Neuronal stem cell (in vitro differentiated cells): ENCODE measurements at regions not wholly inside any gene's neighbourhood (a gene's known extent, or its start where the extent isn't known, plus 50 kb on each side); places are given as distances from the start of the nearest gene placed in this dataset.

Experiments
- DNase-seq: peaks from one replicate; pipeline ENCODE4 v3.0.0-alpha.2; 2013; ENCODE audit warnings: low spot score
- H2AFZ ChIP-seq: one replicate; pipeline ENCODE4 v1.6.1; 2013; ENCODE audit warnings: mild to moderate bottlenecking, low read length, inconsistent platforms
- H2AK5ac ChIP-seq: 2 replicates; pipeline ENCODE4 v1.6.1; 2013; ENCODE audit warnings: low read depth, mild to moderate bottlenecking, inconsistent platforms, low read length, moderate library complexity, mixed read lengths
- H2BK120ac ChIP-seq: 2 replicates; pipeline ENCODE4 v1.6.1; 2013; ENCODE audit warnings: low read depth, mild to moderate bottlenecking, inconsistent platforms, low read length, moderate library complexity, mixed read lengths
- H2BK12ac ChIP-seq: one replicate; pipeline ENCODE4 v1.6.1; 2013; ENCODE audit warnings: low read length, inconsistent platforms
- H2BK15ac ChIP-seq: 2 replicates; pipeline ENCODE4 v1.6.1; 2013; ENCODE audit warnings: mild to moderate bottlenecking, low read length, inconsistent platforms, mixed read lengths
- H2BK5ac ChIP-seq: one replicate; pipeline ENCODE4 v1.6.1; 2013; ENCODE audit warnings: inconsistent platforms, mild to moderate bottlenecking, low read length, moderate library complexity
- H3K14ac ChIP-seq: one replicate; pipeline ENCODE4 v1.6.1; 2013; ENCODE audit warnings: low read length, inconsistent platforms
- H3K18ac ChIP-seq: 2 replicates; pipeline ENCODE4 v1.6.1; 2013; ENCODE audit warnings: low read length, inconsistent platforms
- H3K23ac ChIP-seq: 2 replicates; pipeline ENCODE4 v1.6.1; 2013; ENCODE audit warnings: low read depth, mild to moderate bottlenecking, mixed read lengths, low read length, inconsistent platforms; ENCODE audit not compliant: poor library complexity
- H3K27ac ChIP-seq: replicated peaks from 3 replicates; pipeline ENCODE4 v1.5.1; 2013; ENCODE audit warnings: low read length, inconsistent platforms
- H3K27me3 ChIP-seq, 3 experiments: 2 replicates each; pipeline ENCODE4 v1.6.1; 2013; ENCODE audit warnings: low read length in 3 of 3, mild to moderate bottlenecking in 2 of 3, inconsistent platforms in 1 of 3, low read depth in 1 of 3, mixed read lengths in 1 of 3, moderate library complexity in 1 of 3; ENCODE audit not compliant: control insufficient read depth in 3 of 3, insufficient read depth in 3 of 3
- H3K36me3 ChIP-seq, 2 donors: replicated peaks in 1 of 2; 2 replicates each; pipeline ENCODE4 v1.6.1; 2013; ENCODE audit warnings: low read length in 2 of 2; ENCODE audit not compliant: control insufficient read depth in 2 of 2, insufficient read depth in 2 of 2
- H3K4ac ChIP-seq: 2 replicates; pipeline ENCODE4 v1.6.1; 2013; ENCODE audit warnings: inconsistent platforms, mild to moderate bottlenecking, low read length, moderate library complexity
- H3K4me1 ChIP-seq, 2 donors: 1 replicate in 1 of 2; 2 replicates in 1 of 2; pipeline ENCODE4 v1.6.1; 2013; ENCODE audit warnings: low read length in 2 of 2, low read depth in 1 of 2; ENCODE audit not compliant: control insufficient read depth in 2 of 2, insufficient read depth in 1 of 2
- H3K4me2 ChIP-seq: one replicate; pipeline ENCODE4 v1.6.1; 2013; ENCODE audit warnings: mild to moderate bottlenecking, low read length, inconsistent platforms; ENCODE audit not compliant: insufficient read depth, poor library complexity, severe bottlenecking
- H3K4me3 ChIP-seq, 2 donors: 2 replicates each; pipeline ENCODE4 v1.5.1; 2013; ENCODE audit warnings: low read length in 2 of 2, mild to moderate bottlenecking in 2 of 2, inconsistent platforms in 1 of 2, moderate library complexity in 1 of 2
- H3K79me1 ChIP-seq: one replicate; pipeline ENCODE4 v1.6.1; 2013; ENCODE audit warnings: low read depth, mild to moderate bottlenecking, inconsistent platforms, low read length, moderate library complexity
- H3K9ac ChIP-seq: one replicate; pipeline ENCODE4 v1.6.1; 2013; ENCODE audit warnings: mild to moderate bottlenecking, low read depth, low read length, inconsistent platforms; ENCODE audit not compliant: poor library complexity
- H3K9me3 ChIP-seq, 2 donors: replicated peaks in 1 of 2; 2 replicates each; pipeline versions ENCODE3 to v1.6.1; 2013; ENCODE audit warnings: low read length in 2 of 2, mild to moderate bottlenecking in 2 of 2, inconsistent platforms in 1 of 2, low read depth in 1 of 2, mixed read lengths in 1 of 2, moderate library complexity in 1 of 2; ENCODE audit not compliant: control insufficient read depth in 2 of 2, insufficient read depth in 1 of 2
- H4K8ac ChIP-seq: one replicate; pipeline ENCODE4 v1.6.1; 2013; ENCODE audit warnings: low read depth, mild to moderate bottlenecking, inconsistent platforms, low read length, moderate library complexity
- H4K91ac ChIP-seq: one replicate; pipeline ENCODE4 v1.6.1; 2013; ENCODE audit warnings: low read length, low read depth, mild to moderate bottlenecking, inconsistent platforms; ENCODE audit not compliant: poor library complexity
- WGBS, 2 donors: extraction: QIAGEN DNeasy Blood & Tissue Kit; methylation state at CpG; one replicate each; pipeline ENCODE4 v1.1.7; 2013; ENCODE audit warnings: missing lambda C conversion rate in 2 of 2, mixed read lengths in 1 of 2; ENCODE audit not compliant: insufficient read length in 2 of 2, insufficient replicate concordance in 1 of 2; ENCODE audit errors: extremely low coverage in 2 of 2; 5-methylcytosine and 5-hydroxymethylcytosine counted together

GRCh38 chr2:193539188-193539587, 1344.5 kb upstream of the TMEFF2 start:
- Histone ChIP-seq H3K79me1 (no peaks in the 10 kb centered on the region), H3K4me1 (no peaks in the 10 kb centered on the region), H2BK5ac (no peak overlapping the region), H2BK15ac (no peak overlapping the region), H3K27ac (no peak overlapping the region), H2BK120ac (no peak overlapping the region), H3K9me3 (peaks cover 0 to 4% of the 10 kb centered on the region in 2 donors), H2AFZ (no peak overlapping the region), H2BK12ac (no peak overlapping the region), H3K4me3 (no peak overlapping the region), H3K27me3 (no peaks in the 10 kb centered on the region), H4K8ac (no peak overlapping the region), H3K18ac (no peak overlapping the region), H2AK5ac (no peak overlapping the region), H3K14ac (no peak overlapping the region), H3K23ac (no peak overlapping the region), H4K91ac (no peak overlapping the region), H3K9ac (no peak overlapping the region), H3K36me3 (no peaks in the 10 kb centered on the region), H3K4me2 (no peak overlapping the region), H3K4ac (no peak overlapping the region)
- no peak for DNase-seq

GRCh38 chr2:193538061-193538460, 1343.3 kb upstream of the TMEFF2 start:
- H3K9ac ChIP-seq: no peak overlapping the region
- H2AFZ ChIP-seq: no peak overlapping the region
- H3K27ac ChIP-seq: no peak overlapping the region
- no peak overlapping the region for H2BK15ac ChIP-seq
- no peak overlapping the region for H4K91ac ChIP-seq
- no peak overlapping the region for H2BK5ac ChIP-seq
- H4K8ac ChIP-seq: no peak overlapping the region
- no peak overlapping the region for H3K14ac ChIP-seq
- no peak overlapping the region for H3K4ac ChIP-seq
- no peak overlapping the region for H3K4me2 ChIP-seq
- no peaks in the 10 kb centered on the region for H3K4me1 ChIP-seq
- no peak overlapping the region for H2BK120ac ChIP-seq
- H3K79me1 ChIP-seq: no peaks in the 10 kb centered on the region
- no peak overlapping the region for H3K18ac ChIP-seq
- no peak overlapping the region for H2BK12ac ChIP-seq
- H3K23ac ChIP-seq: no peak overlapping the region
- no peak for DNase-seq
- H3K4me3 ChIP-seq: no peak overlapping the region
- WGBS, 2 donors: no CpG with 5 or more reads among the region's 2 CpGs
- H3K36me3 ChIP-seq: no peaks in the 10 kb centered on the region
- H2AK5ac ChIP-seq: no peak overlapping the region
- peaks cover 0 to 4% of the 10 kb centered on the region in 2 donors for H3K9me3 ChIP-seq
- H3K27me3 ChIP-seq: no peaks in the 10 kb centered on the region

- H3K9ac ChIP-seq: no peak overlapping the region
- peaks cover 0 to 4% of the 10 kb centered on the region in 2 donors for H3K9me3 ChIP-seq
- H3K27me3 ChIP-seq: no peaks in the 10 kb centered on the region
- no peak overlapping the region for H3K4me3 ChIP-seq
- no peak overlapping the region for H2BK12ac ChIP-seq
- no peak for DNase-seq
- no peak overlapping the region for H3K18ac ChIP-seq
- no peak overlapping the region for H4K8ac ChIP-seq
- H3K79me1 ChIP-seq: no peaks in the 10 kb centered on the region
- no peak overlapping the region for H3K23ac ChIP-seq
- H2AFZ ChIP-seq: no peak overlapping the region
- no peak overlapping the region for H2BK5ac ChIP-seq
- H3K27ac ChIP-seq: no peak overlapping the region
- H3K14ac ChIP-seq: no peak overlapping the region
- no peak overlapping the region for H2BK120ac ChIP-seq
- no peak overlapping the region for H2AK5ac ChIP-seq
- no peaks in the 10 kb centered on the region for H3K36me3 ChIP-seq
- H4K91ac ChIP-seq: no peak overlapping the region
- no peaks in the 10 kb centered on the region for H3K4me1 ChIP-seq
- no peak overlapping the region for H3K4ac ChIP-seq
- no peak overlapping the region for H2BK15ac ChIP-seq
- no peak overlapping the region for H3K4me2 ChIP-seq
- WGBS, 2 donors: no CpG with 5 or more reads among the region's 2 CpGs
Measured at GRCh38 chr2:193537531-193537930, 1342.8 kb upstream of the TMEFF2 start.

- no peaks in the 10 kb centered on the region for H3K4me1 ChIP-seq
- H3K14ac ChIP-seq: no peak overlapping the region
Measured at GRCh38 chr2:193528458-193528857, 1333.7 kb upstream of the TMEFF2 start.

More at GRCh38 chr2:193528458-193528857, 1333.7 kb upstream of the TMEFF2 start:
- Histone ChIP-seq H2AK5ac (no peak overlapping the region), H2BK120ac (no peak overlapping the region), H2BK12ac (no peak overlapping the region), H4K8ac (no peak overlapping the region), H3K27ac (no peak overlapping the region), H3K4me3 (no peak overlapping the region), H3K18ac (no peak overlapping the region), H3K4ac (no peak overlapping the region), H3K23ac (no peak overlapping the region), H4K91ac (no peak overlapping the region), H3K9me3 (no peaks in the 10 kb centered on the region), H2BK15ac (no peak overlapping the region), H3K36me3 (no peaks in the 10 kb centered on the region), H3K4me2 (no peak overlapping the region), H2BK5ac (no peak overlapping the region), H3K79me1 (no peaks in the 10 kb centered on the region), H3K27me3 (no peaks in the 10 kb centered on the region), H2AFZ (no peak overlapping the region), H3K9ac (no peak overlapping the region)
- no peak for DNase-seq
- no CpG with 5 or more reads among the region's 1 CpG for WGBS, 2 donors
